GM20000 (cell line): ENCODE measurements at regions not wholly inside any gene's neighbourhood (a gene's known extent, or its start where the extent isn't known, plus 50 kb on each side); places are given as distances from the start of the nearest gene placed in this dataset.

Experiments used
- DNase-seq: peaks from one replicate; pipeline ENCODE4 v3.0.0; 2012; ENCODE audit warnings: low spot score
- TF ChIP-seq, protein P1 (sequence below): IDR thresholded peaks from 2 replicates; pipeline ENCODE4 v1.5.1; 2012; ENCODE audit warnings: mild to moderate bottlenecking, control low read depth; ENCODE audit errors: extremely low read depth, missing control alignments

DNA sequence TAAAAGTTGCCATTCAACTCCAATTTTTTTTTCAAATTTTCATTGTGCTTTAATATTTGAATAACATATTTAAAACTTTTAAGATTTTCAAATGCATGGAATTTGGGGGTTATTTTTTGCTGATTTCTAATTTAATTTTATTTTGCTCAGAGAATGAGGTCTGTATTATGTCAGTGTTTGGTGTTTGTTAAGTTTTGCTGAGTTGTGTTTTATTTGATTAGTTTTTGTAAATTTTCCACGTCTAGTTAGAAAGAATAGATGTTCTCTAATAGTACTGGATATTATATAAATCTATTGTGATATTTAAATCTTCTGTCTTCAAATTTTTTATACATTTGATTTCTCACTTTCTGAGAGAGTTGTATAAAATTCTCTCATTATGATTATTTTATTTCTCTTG, 145.9 kb downstream of the MACIR start:
- TF ChIP-seq, protein P1, sequence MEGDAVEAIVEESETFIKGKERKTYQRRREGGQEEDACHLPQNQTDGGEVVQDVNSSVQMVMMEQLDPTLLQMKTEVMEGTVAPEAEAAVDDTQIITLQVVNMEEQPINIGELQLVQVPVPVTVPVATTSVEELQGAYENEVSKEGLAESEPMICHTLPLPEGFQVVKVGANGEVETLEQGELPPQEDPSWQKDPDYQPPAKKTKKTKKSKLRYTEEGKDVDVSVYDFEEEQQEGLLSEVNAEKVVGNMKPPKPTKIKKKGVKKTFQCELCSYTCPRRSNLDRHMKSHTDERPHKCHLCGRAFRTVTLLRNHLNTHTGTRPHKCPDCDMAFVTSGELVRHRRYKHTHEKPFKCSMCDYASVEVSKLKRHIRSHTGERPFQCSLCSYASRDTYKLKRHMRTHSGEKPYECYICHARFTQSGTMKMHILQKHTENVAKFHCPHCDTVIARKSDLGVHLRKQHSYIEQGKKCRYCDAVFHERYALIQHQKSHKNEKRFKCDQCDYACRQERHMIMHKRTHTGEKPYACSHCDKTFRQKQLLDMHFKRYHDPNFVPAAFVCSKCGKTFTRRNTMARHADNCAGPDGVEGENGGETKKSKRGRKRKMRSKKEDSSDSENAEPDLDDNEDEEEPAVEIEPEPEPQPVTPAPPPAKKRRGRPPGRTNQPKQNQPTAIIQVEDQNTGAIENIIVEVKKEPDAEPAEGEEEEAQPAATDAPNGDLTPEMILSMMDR, result no peak
- no peak for DNase-seq

DNA sequence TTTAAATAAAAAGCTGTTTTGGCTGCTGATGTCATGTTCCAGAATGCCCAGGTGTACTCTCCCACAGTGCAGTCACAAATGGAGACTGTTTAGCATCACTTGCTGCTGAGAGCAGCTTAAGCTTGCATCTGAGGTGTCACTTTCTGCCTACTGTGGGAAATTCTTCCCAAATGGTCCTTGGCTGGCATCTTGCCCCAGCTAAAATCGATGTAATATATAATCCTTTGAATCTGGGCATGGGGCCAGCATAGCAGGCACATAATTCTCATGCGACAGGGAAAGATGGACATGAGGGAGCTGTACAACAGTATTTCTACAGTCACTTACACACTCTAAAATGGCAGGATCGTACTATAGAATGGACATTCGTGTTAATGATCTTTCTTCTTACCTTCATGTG, 144.3 kb downstream of the MACIR start:
- DNase-seq, result no peak
- TF ChIP-seq, protein P1, result no peak

DNA sequence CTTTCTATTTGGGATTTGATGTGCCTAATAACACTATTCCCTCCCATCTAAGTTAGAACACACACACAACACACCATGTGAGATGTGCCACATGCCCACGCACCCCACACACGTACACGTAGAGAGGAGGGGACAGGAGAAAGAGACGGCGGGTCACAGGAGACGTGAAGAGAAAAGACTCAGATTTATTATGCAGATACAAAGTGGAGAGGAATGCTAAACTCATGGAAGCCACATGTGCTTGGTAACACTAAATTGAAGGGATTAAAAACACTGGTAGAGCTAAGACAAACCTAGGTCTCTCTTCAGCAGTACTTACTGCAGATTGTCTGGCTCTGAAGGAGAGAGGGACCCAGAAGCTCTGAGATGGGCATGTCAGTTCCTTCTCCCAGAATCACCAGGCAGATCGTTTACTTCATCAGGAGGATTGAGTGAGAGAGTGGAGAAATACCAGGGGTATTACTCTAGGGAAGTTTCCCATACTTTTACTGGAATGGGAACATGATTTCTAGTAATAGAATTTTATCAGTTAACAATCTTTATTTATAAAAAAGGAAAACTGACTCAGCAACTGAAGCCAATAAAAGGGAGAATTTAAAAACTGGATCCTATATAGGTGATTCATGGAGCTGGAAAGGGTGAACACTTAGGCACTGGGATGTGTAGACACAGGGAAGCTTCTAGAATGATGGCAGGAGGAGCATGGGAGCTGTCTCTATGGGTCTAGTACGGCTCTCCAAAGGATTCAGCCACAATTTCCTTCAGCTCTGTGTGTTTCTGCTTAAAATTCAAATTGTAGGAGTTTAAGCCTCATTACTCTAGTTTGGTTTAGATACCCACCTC, 139.4 kb downstream of the MACIR start:
- no peak for DNase-seq
- TF ChIP-seq, protein P1, result no peak

DNA sequence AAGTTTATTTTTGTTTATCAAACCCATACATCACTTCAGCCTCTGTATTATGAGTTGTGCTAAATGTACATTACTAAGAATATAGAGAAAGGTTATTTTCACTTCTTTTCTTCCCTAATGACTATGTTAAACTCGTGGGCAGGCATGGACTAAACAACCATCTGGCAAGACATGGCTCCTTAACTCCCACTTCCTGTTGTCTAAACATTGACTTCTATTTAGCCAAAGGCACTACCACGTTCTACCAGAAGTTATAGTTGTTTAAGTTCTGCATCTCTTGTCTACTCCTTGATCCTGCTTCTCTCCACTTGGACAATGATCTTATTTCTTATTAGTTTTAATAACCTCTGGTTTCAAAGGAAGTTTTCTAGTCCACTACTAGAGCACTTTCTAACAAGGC, 136.1 kb downstream of the MACIR start:
- no peak for DNase-seq
- TF ChIP-seq, protein P1, result no peak

DNA sequence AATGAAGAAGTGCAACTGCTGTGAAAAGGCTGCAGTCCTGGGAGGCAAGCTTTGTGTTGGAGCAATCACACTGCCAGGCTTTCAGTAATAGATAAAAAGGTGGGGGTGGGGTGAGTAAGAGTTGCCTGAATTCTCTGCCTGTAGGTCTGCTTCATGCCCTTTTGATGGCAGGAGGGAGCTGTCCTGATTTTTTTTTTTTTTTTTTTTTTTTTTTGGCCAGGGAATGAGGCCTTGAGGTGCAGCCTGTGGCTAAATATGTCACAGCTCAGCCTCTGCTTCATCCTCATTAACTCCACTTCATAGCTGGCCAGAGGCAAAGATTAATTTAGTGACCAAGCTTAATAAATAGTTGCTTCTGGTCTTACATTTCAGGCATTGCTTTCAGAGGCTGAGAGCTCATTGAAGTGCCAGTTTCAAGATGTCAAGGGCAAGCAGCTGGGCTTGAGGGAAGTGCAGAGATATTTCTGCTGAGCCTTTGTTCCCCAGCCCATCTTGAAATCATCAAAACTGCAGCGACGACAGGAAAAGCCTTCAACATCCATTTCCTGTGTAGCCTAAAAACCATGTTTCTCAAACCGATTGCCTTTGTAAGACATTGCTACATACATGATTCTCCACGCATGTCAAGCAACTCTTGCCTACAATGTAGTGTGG, 134.7 kb downstream of the MACIR start:
- no peak for DNase-seq

DNA sequence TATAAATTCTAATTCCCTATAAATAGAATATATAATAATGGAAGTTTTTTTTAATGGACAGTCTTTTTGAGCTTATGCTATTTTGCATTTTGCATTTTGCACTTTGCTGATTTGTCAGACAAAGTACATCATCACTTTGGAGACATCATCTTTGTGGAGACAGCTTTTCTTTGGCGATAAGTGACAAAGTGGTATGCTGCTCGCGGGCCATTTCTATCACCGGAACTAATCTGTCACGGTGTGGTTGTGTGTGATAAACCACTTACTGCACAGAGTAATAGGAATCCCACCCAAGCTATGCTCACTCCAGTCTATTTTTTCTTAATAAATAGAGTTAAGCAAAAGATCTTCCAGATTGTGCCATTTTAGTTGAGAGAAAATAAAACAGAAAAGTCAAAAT, 133.1 kb downstream of the MACIR start:
- DNase-seq, result no peak
- TF ChIP-seq, protein P1, result no peak

More for the DNA sequence above, 134.7 kb downstream of the MACIR start:
- TF ChIP-seq, protein P1, result no peak

DNA sequence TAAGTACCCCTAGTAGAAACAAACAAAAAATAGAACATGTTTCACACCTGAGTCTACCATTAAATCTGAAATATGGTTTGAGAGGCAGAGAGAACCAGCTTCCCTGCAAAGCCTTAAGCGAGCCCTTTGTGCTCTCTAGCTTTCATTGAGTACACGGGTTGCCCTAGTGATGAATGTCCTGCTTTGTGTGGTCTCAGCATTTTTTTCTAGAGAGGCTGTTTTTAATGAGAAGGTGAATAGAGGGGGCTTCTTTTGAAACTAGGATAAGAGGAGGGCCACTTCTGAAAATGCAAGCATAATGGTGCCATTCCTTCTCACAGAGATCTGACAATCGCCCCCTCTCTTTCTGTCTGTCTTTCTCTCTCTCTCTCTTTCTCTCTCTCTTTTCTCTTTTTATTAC, 131.3 kb downstream of the MACIR start:
- DNase-seq, result no peak
- TF ChIP-seq, protein P1, result no peak
